Skeletal muscle tissue (tissue), 3 donors: ENCODE measurements at regions not wholly inside any gene's neighbourhood (a gene's known extent, or its start where the extent isn't known, plus 50 kb on each side); places are given as distances from the start of the nearest gene placed in this dataset.

Source experiments
- H3K27ac ChIP-seq: one replicate; pipeline ENCODE4 v1.7.0; 2013; ENCODE audit warnings: mild to moderate bottlenecking, low read depth, low read length, inconsistent platforms
- H3K27me3 ChIP-seq, 3 donors: one replicate each; pipeline ENCODE4 v1.7.0; 2013; ENCODE audit warnings: low read length in 3 of 3; ENCODE audit not compliant: control insufficient read depth in 3 of 3, insufficient read depth in 3 of 3
- H3K36me3 ChIP-seq, 3 donors: one replicate each; pipeline ENCODE4 v1.7.0; 2013; ENCODE audit warnings: low read length in 3 of 3; ENCODE audit not compliant: control insufficient read depth in 3 of 3, insufficient read depth in 3 of 3
- H3K4me1 ChIP-seq, 3 donors: one replicate each; pipeline ENCODE4 v1.7.0; 2013; ENCODE audit warnings: low read length in 3 of 3, mild to moderate bottlenecking in 3 of 3; ENCODE audit not compliant: control insufficient read depth in 3 of 3, insufficient read depth in 3 of 3
- H3K4me3 ChIP-seq, 3 donors: one replicate each; pipeline ENCODE4 v1.7.0; 2013; ENCODE audit warnings: low read length in 3 of 3
- H3K9ac ChIP-seq, 3 donors: one replicate each; pipeline ENCODE4 v1.7.0; 2013; ENCODE audit warnings: low read length in 3 of 3, mild to moderate bottlenecking in 3 of 3, moderate library complexity in 2 of 3, low read depth in 1 of 3
- H3K9me3 ChIP-seq, 3 donors: one replicate each; pipeline ENCODE4 v1.7.0; 2013; ENCODE audit warnings: low read length in 3 of 3; ENCODE audit not compliant: control insufficient read depth in 3 of 3
- donor health status: Osteomylitis.

DNA sequence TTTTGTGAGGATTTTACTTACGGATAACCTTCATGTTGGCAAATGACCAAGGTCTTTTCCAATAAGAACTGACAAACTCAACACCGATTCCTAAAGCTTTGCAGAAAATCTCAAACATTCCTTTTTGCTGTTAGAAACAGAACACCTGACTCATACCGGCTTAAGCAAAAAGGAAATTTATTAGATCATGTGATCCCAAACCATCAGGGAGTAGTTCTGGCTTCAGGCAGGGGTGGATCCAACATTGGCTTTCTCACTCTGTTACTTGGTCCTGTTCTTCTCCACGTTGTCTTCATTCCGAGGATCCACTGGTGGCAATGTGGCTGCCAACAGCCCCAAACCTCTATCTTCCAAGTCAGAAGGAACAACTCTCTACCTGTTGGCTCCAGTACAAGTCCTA lies 95.9 kb upstream of the PMEPA1 start:
- Histone ChIP-seq H3K4me3 (no peak overlapping the region), H3K4me1 (peaks cover 2 to 13% (median 3%) of the 10 kb centered on the region in 3 donors), H3K36me3 (no peaks in the 10 kb centered on the region), H3K27ac (no peak overlapping the region), H3K9ac (no peak overlapping the region), H3K9me3 (no peaks in the 10 kb centered on the region), H3K27me3 (no peaks in the 10 kb centered on the region)

DNA sequence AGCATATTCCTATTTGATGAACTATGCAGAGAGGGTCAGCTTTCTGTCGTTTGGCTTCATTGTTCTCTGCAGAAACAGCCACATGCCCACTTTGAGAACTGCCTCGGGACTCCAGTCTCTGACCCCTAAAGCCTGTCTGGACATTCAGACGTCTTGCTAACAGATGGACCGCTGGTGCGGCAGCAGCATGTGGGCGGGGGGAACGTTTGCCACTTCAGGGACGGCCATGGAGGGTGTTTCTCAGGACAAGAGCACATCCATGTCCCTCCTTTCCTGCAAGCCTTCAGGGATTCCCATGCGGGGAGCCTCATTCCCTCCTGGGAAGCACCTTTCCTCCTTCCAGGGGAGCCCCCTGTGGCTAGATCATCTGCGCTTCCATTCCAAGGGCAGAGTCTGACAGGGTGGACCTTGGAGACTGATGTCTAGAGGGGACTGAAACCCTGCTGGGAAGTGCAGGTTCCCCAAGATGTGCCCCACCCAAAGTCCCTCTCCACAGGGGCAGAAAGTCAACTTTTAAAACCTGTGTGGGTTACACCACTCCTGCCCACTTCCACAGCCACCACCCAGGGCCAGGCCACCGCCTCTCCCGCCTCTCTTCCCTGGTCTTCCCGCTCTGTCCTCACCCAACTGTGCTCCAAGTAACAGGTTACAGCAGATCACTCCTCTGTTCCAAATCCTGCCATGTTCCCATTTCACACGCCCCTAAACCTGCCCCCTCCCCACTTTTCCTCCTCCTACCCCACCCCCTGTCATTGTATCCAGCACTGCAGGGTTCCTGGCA lies 94.8 kb upstream of the PMEPA1 start:
- no peak overlapping the region for H3K4me3 ChIP-seq
- no peaks in the 10 kb centered on the region for H3K36me3 ChIP-seq
- peaks cover 0 to 6% (median 0%) of the 10 kb centered on the region in 3 donors for H3K4me1 ChIP-seq
- H3K9ac ChIP-seq: no peak overlapping the region
- no peaks in the 10 kb centered on the region for H3K9me3 ChIP-seq
- no peaks in the 10 kb centered on the region for H3K27me3 ChIP-seq
- H3K27ac ChIP-seq: no peak overlapping the region

DNA sequence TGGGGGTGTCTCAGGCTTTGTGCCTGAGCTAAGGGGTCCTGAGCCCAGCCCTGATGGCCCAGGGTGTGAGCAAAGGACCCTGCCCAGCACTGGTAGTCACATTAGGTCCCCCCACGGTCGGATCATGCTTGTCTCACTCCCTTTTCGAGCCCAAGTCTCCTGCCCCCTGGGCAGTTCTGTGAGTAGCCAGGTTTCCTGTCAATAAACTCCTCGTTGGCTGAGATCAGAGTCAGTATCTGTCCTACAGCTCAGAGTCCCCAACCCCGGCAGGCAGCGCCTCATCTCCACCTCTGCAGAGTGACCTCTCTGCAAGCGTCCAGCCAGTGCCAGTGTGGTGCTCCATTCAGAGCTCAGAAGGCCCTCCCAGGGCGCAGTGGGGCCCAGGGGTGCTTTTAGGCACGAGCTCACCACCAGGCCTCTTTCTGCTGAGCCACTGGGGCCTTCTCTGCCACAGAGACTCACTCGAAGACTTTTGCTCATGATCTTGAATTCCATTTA lies 93.7 kb upstream of the PMEPA1 start:
- Histone ChIP-seq H3K9me3 (no peaks in the 10 kb centered on the region), H3K4me3 (no peak overlapping the region), H3K9ac (no peak overlapping the region), H3K36me3 (no peaks in the 10 kb centered on the region), H3K4me1 (peaks cover 0 to 6% (median 0%) of the 10 kb centered on the region in 3 donors), H3K27me3 (no peaks in the 10 kb centered on the region), H3K27ac (no peak overlapping the region)

DNA sequence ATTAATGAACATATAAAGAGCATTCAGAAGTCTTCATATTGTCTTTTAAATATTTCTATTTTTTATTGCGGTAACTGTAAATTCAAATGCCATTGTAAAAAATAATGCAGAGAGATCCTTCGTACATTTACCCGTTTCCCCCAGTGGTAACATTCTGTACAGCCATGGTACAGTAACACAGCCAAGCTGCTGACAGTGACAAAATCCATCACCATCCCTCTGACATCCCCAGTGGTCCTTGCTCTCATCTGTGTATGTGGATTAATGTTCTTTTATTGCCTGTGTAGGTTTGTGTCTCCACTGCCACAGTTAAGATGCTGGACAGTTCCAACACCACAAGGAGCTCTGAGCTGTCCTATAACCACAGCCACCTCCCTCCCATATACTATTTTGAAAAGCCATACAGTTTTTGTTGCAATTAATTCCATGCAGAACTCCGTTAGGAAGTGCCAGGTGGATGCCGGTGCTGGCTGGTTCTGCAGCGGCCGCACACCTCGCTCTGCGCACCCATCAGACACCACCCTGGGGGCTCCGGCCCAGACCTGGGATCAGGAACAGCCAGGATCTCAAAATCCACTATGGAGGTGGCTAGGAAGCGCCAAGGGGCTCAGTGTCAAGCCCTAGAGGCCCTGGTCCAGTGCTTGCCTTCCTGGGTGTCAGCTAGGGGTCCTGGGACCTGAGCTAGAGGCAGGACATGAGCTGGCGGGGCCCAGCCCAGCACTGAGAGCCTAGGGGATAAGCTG lies 93.1 kb upstream of the PMEPA1 start:
- H3K27ac ChIP-seq: no peak overlapping the region
- peaks cover 0 to 3% (median 0%) of the 10 kb centered on the region in 3 donors for H3K4me1 ChIP-seq
- H3K9ac ChIP-seq: no peak overlapping the region
- no peaks in the 10 kb centered on the region for H3K27me3 ChIP-seq
- H3K36me3 ChIP-seq: no peaks in the 10 kb centered on the region
- no peaks in the 10 kb centered on the region for H3K9me3 ChIP-seq
- no peak overlapping the region for H3K4me3 ChIP-seq

DNA sequence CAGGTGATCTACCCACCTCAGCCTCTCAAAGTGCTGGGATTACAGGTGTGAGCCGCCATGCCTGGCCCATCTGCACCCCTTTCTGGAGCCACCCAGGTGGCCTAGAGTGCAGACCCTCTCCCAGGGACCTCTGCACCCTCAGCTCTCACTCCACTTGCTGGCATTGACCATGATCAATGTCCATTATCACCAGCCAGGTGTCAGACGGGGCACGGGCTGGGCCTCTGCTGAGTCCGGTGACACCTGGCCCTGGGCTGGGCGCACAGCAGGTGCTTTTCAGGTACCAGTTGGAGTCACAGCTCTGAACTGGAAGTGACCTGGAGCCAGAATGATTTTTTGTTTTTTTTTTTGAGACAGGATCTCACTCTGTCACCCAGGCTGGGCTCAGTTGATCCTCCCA lies 91.8 kb upstream of the PMEPA1 start:
- Histone ChIP-seq H3K9ac (no peak overlapping the region), H3K27ac (no peak overlapping the region), H3K36me3 (no peaks in the 10 kb centered on the region), H3K27me3 (no peaks in the 10 kb centered on the region), H3K4me3 (no peak overlapping the region), H3K9me3 (no peaks in the 10 kb centered on the region), H3K4me1 (no peaks in the 10 kb centered on the region)

DNA sequence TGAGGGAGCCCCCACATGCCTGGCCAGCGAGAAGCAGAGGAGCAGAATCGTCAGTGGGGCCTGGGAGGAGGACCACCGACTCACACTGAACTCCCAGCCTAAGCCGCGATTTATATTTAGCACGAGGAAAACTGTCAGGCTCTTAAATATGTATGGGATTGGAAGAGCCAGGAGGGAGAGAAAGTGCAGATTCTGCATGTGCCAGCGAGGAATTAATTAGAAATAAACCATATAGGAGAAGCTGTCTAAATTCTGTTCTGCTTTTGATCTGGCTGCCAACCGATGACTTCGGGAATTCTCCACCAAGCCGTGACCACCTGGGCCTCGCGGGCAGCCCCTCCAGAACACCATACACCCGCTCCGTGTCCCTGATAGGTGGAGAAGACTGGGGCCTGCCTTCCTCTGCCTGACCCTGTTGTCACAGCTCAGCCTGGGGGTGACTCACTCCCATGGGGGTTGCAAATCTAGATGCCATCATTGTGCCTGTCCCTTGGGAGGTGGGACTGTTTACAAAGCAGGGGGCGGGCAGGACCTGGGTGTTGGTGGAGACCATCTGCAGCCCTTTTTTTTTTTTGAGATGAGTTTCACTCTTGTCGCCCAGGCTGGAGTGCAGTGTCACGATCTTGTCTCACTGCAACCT lies 91.1 kb upstream of the PMEPA1 start:
- Histone ChIP-seq H3K9me3 (no peaks in the 10 kb centered on the region), H3K27ac (no peak overlapping the region), H3K4me3 (no peak overlapping the region), H3K4me1 (no peaks in the 10 kb centered on the region), H3K36me3 (no peaks in the 10 kb centered on the region), H3K9ac (no peak overlapping the region), H3K27me3 (no peaks in the 10 kb centered on the region)

DNA sequence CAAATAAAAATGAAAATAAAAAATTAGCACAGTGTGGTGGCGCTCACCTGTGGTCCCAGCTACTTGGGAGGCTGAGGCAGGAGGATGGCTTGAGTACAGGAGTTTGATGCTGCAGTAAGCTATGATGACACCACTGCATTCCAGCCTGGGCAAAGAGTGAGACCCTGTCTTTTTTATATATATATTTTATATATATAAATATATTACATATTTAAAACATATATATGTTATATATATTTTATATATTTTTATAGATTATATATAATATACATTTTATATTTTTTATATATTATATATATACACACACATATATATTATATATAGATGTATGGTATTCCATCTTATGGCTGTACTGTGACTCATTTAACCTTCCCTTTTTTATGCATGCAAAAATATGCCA lies 87.6 kb upstream of the PMEPA1 start:
- no peaks in the 10 kb centered on the region for H3K9me3 ChIP-seq
- peaks cover 4 to 8% (median 6%) of the 10 kb centered on the region in 3 donors for H3K4me1 ChIP-seq
- H3K9ac ChIP-seq: no peak overlapping the region
- H3K36me3 ChIP-seq: no peaks in the 10 kb centered on the region
- H3K27me3 ChIP-seq: peaks cover 0 to 5% (median 0%) of the 10 kb centered on the region in 3 donors
- H3K4me3 ChIP-seq: no peak overlapping the region
- H3K27ac ChIP-seq: no peak overlapping the region

DNA sequence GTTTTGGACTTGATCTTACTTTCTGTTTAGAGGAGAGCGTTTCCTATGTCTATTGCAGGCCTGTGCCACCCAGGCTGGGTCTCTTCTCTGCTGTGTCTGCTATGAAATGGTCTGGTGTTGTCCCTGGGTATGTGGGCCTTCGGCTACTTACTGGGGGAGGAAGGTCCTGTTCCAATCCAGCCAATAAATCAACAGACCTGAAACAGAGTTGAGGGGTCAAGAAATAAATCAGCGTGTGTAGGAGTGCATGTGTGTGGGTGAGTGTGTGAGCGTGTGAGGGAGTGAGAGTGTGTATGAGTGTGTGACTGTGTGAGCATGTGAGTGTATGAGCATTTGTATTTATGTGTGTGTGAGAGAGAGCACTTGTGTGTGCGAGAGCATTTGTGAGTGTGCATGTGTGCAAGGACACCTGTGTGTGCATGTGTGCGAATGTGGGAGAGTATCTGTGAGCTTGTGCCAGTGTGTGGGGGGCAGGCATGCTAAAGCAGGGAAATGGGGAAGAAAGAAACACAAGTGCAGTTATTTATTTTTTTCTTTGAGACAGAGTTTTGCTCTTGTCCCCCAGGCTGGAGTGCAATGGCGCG lies 86.3 kb upstream of the PMEPA1 start:
- no peaks in the 10 kb centered on the region for H3K9me3 ChIP-seq

DNA sequence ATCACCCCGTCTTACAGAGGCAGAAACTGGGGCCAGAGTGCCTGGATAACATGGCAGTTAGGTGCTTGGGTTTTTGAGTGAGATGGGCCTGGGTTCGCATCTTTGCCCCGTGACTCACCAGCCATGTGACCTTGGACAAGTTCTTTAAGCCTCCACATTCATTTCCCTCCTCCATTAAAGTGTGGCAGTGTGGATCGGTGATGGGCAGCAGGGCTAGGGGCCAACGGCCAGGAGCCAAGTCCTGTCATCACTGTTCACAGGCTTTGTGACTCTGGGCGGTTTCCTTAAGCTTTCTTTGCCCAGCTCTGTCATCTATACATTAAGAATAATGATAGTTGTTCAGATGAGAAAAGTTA lies 85.5 kb upstream of the PMEPA1 start:
- H3K27ac ChIP-seq: no peak overlapping the region
- H3K4me1 ChIP-seq: peaks cover 4 to 8% (median 6%) of the 10 kb centered on the region in 3 donors
- no peak overlapping the region for H3K9ac ChIP-seq
- H3K36me3 ChIP-seq: no peaks in the 10 kb centered on the region
- no peak overlapping the region for H3K4me3 ChIP-seq
- no peaks in the 10 kb centered on the region for H3K9me3 ChIP-seq
- peaks cover 0 to 5% (median 0%) of the 10 kb centered on the region in 3 donors for H3K27me3 ChIP-seq

More for the DNA sequence above, 86.3 kb upstream of the PMEPA1 start:
- no peaks in the 10 kb centered on the region for H3K36me3 ChIP-seq
- peaks cover 4 to 8% (median 6%) of the 10 kb centered on the region in 3 donors for H3K4me1 ChIP-seq
- H3K27me3 ChIP-seq: peaks cover 0 to 5% (median 0%) of the 10 kb centered on the region in 3 donors
- H3K4me3 ChIP-seq: no peak overlapping the region
- H3K27ac ChIP-seq: no peak overlapping the region
- no peak overlapping the region for H3K9ac ChIP-seq
